Breast epithelium (tissue), 4 donors: ENCODE measurements at regions not wholly inside any gene's neighbourhood (a gene's known extent, or its start where the extent isn't known, plus 50 kb on each side); places are given as distances from the start of the nearest gene placed in this dataset.

ENCODE experiments used
- DNase-seq, 2 donors: peaks; one replicate each; pipeline ENCODE4 v3.0.0-alpha.2; 2019; ENCODE audit warnings: low spot score in 2 of 2
- H3K27ac ChIP-seq, 2 donors: fragments of 200-600 bp; sonication (generic) in 1 of 2; one replicate each; pipeline ENCODE4 v1.5.1; 2016 to 2019; ENCODE audit warnings: mild to moderate bottlenecking in 1 of 2
- H3K27me3 ChIP-seq, 2 donors: fragments of 200-600 bp; sonication (generic) in 1 of 2; one replicate each; pipeline versions ENCODE4 v1.5.1 to v1.6.0; 2017 to 2019; ENCODE audit warnings: control low read depth in 1 of 2, mild to moderate bottlenecking in 1 of 2
- H3K36me3 ChIP-seq: fragments of 200-600 bp; one replicate; pipeline ENCODE4 v1.5.1; 2019
- H3K4me1 ChIP-seq, 2 donors: fragments of 200-600 bp; sonication (generic); one replicate each; pipeline ENCODE4 v1.5.1; 2016 to 2019; ENCODE audit warnings: control low read depth in 1 of 2
- H3K4me3 ChIP-seq, 3 donors: fragments of 200-600 bp; sonication (generic); 1 replicate in 2 of 3; 2 replicates in 1 of 3; pipeline ENCODE4 v1.5.1; 2016 to 2019; ENCODE audit warnings: mild to moderate bottlenecking in 3 of 3, moderate library complexity in 2 of 3
- H3K9me3 ChIP-seq, 2 donors: fragments of 200-600 bp; sonication (generic) in 1 of 2; one replicate each; pipeline ENCODE4 v1.5.1; 2016 to 2019; ENCODE audit warnings: control low read depth in 1 of 2
- CTCF ChIP-seq, 3 donors: fragments of 450-650 bp; IDR thresholded peaks; one replicate each; pipeline ENCODE4 v1.5.1; 2016 to 2017; ENCODE audit warnings: antibody characterized with exemption in 3 of 3, mild to moderate bottlenecking in 3 of 3, moderate library complexity in 3 of 3
- POLR2A ChIP-seq: fragments of 450-650 bp; IDR thresholded peaks from one replicate; pipeline ENCODE4 v1.6.1; 2016; ENCODE audit warnings: antibody characterized with exemption, mild to moderate bottlenecking, moderate library complexity
- POLR2AphosphoS5 ChIP-seq, 3 donors: sonication (generic); formaldehyde crosslinking; IDR thresholded peaks; one replicate each; pipeline ENCODE4 v1.6.1; 2017; ENCODE audit warnings: antibody characterized with exemption in 3 of 3
- intact Hi-C: fragments of 100-400 bp; cut with DNase I; formaldehyde crosslinking; loops from one replicate; pipeline ENCODE4 v1.15.1; 2023; ENCODE audit warnings: low total_unique reads

GRCh38 chr16:64453646-64454045, 668.2 kb downstream of the CDH11 start:
- Histone ChIP-seq H3K27me3 (no peaks in the 10 kb centered on the region), H3K36me3 (no peaks in the 10 kb centered on the region), H3K9me3 (no peaks in the 10 kb centered on the region), H3K4me1 (no peaks in the 10 kb centered on the region), H3K27ac (no peak overlapping the region), H3K4me3 (no peak overlapping the region)
- intact Hi-C loops = no loop called here
- DNase-seq = no peak
- TF ChIP-seq POLR2AphosphoS5 (IDR thresholded peaks at IDR 0.05) (no peak), CTCF (IDR thresholded peaks at IDR 0.05) (no peak), POLR2A (no peak)

- Histone ChIP-seq H3K27ac (no peak overlapping the region), H3K9me3 (no peaks in the 10 kb centered on the region), H3K4me3 (no peak overlapping the region), H3K27me3 (no peaks in the 10 kb centered on the region), H3K4me1 (no peaks in the 10 kb centered on the region), H3K36me3 (no peaks in the 10 kb centered on the region)
- DNase-seq = no peak
- TF ChIP-seq POLR2A (no peak), POLR2AphosphoS5 (IDR thresholded peaks at IDR 0.05) (no peak), CTCF (IDR thresholded peaks at IDR 0.05) (no peak)
- intact Hi-C loops = no loop called here
These were observed 669.4 kb downstream of the CDH11 start for GRCh38 chr16:64452446-64452845.

GRCh38 chr16:64450177-64450576, 671.7 kb downstream of the CDH11 start:
- intact Hi-C loops = no loop called here
- no peak for DNase-seq
- no peaks in the 10 kb centered on the region for H3K9me3 ChIP-seq
- no peak for TF ChIP-seq POLR2AphosphoS5 (IDR thresholded peaks at IDR 0.05)
- no peak for TF ChIP-seq POLR2A
- TF ChIP-seq CTCF (IDR thresholded peaks at IDR 0.05) = no peak
- H3K4me1 ChIP-seq = no peaks in the 10 kb centered on the region
- no peak overlapping the region for H3K4me3 ChIP-seq
- no peak overlapping the region for H3K27ac ChIP-seq
- H3K36me3 ChIP-seq = no peaks in the 10 kb centered on the region
- H3K27me3 ChIP-seq = no peaks in the 10 kb centered on the region

GRCh38 chr16:64449506-64449905, 672.4 kb downstream of the CDH11 start:
- Histone ChIP-seq H3K36me3 (no peaks in the 10 kb centered on the region), H3K27me3 (no peaks in the 10 kb centered on the region), H3K4me3 (no peak overlapping the region), H3K27ac (no peak overlapping the region), H3K4me1 (no peaks in the 10 kb centered on the region), H3K9me3 (no peaks in the 10 kb centered on the region)
- TF ChIP-seq POLR2AphosphoS5 (IDR thresholded peaks at IDR 0.05) = no peak
- TF ChIP-seq POLR2A = no peak
- no peak for TF ChIP-seq CTCF (IDR thresholded peaks at IDR 0.05)
- no peak for DNase-seq
- intact Hi-C loops = loop anchor here (10.0 kb wide), 1 partner anchor 1555 kb away; no protein-coding TSS in a partner anchor

GRCh38 chr16:64445649-64446048, 676.2 kb downstream of the CDH11 start:
- no peaks in the 10 kb centered on the region for H3K4me1 ChIP-seq
- intact Hi-C loops = loop anchor here (10.0 kb wide), 1 partner anchor 1559 kb away; no protein-coding TSS in a partner anchor
- no peak overlapping the region for H3K4me3 ChIP-seq
- DNase-seq = no peak
- TF ChIP-seq POLR2A (no peak), POLR2AphosphoS5 (IDR thresholded peaks at IDR 0.05) (no peak), CTCF (IDR thresholded peaks at IDR 0.05) (no peak)
- H3K36me3 ChIP-seq = no peaks in the 10 kb centered on the region
- H3K27me3 ChIP-seq = no peaks in the 10 kb centered on the region
- no peaks in the 10 kb centered on the region for H3K9me3 ChIP-seq
- no peak overlapping the region for H3K27ac ChIP-seq
